HEK293 (cell line): ENCODE measurements at regions not wholly inside any gene's neighbourhood (a gene's known extent, or its start where the extent isn't known, plus 50 kb on each side); places are given as distances from the start of the nearest gene placed in this dataset.

Source experiments
- CTCF ChIA-PET: fragments of 350-600 bp; formaldehyde crosslinking; extraction: SDS; loops from one replicate; lab custom pipeline; 2021; ENCODE audit warnings: antibody characterized with exemption; lab: Yijun Ruan, JAX
- POLR2A ChIA-PET: fragments of 300-600 bp; formaldehyde crosslinking; extraction: SDS; loops from one replicate; lab custom pipeline; 2020; ENCODE audit warnings: antibody characterized with exemption, inconsistent platforms; lab: Yijun Ruan, JAX
- H3K27ac ChIP-seq: fragments of 200-500 bp; sonication (Bioruptor generic); 2 replicates; pipeline ENCODE4 v1.5.1; 2014; ENCODE audit warnings: low read depth, low read length, control low read depth, inconsistent platforms; ENCODE audit errors: extremely low read depth
- H3K36me3 ChIP-seq, 2 experiments: fragments of 200-500 bp in 1 of 2; sonication (Bioruptor generic) in 1 of 2; 1 replicate in 1 of 2; 2 replicates in 1 of 2; pipeline ENCODE4 v1.5.1; 2014 to 2017; ENCODE audit warnings: inconsistent platforms in 2 of 2, low read length in 2 of 2; ENCODE audit not compliant: control insufficient read depth in 2 of 2, insufficient read depth in 1 of 2
- H3K4me1 ChIP-seq: fragments of 200-500 bp; sonication (Bioruptor generic); 2 replicates; pipeline ENCODE4 v1.5.1; 2014; ENCODE audit warnings: mild to moderate bottlenecking, low read length, inconsistent platforms; ENCODE audit not compliant: control insufficient read depth, insufficient read depth
- H3K4me3 ChIP-seq: 2 replicates; pipeline ENCODE4 v1.5.1; 2011; ENCODE audit warnings: low read depth, mild to moderate bottlenecking, control low read depth, low read length, moderate library complexity
- H3K9me3 ChIP-seq: fragments of 200-500 bp; sonication (Bioruptor generic); 2 replicates; pipeline ENCODE4 v1.5.1; 2014; ENCODE audit warnings: low read depth, low read length, inconsistent platforms; ENCODE audit not compliant: control insufficient read depth, insufficient read depth
- BCL11B ChIP-seq: fragments of 450-650 bp; formaldehyde crosslinking; IDR thresholded peaks from 2 replicates; pipeline ENCODE4 v1.5.1; 2016; ENCODE audit warnings: low read depth, missing biosample characterization, missing genetic modification characterization
- IKZF3 ChIP-seq: fragments of 450-650 bp; IDR thresholded peaks from 2 replicates; pipeline ENCODE4 v1.5.0; 2018; ENCODE audit warnings: missing biosample characterization, mild to moderate bottlenecking, missing genetic modification characterization, moderate library complexity
- PRDM6 ChIP-seq: fragments of 450-650 bp; formaldehyde crosslinking; IDR thresholded peaks from 2 replicates; pipeline ENCODE4 v1.5.1; 2017; ENCODE audit warnings: missing biosample characterization, missing genetic modification characterization
- SP2 ChIP-seq: fragments of 450-650 bp; formaldehyde crosslinking; IDR thresholded peaks from 2 replicates; pipeline ENCODE4 v1.5.1; 2016; ENCODE audit warnings: missing biosample characterization, missing genetic modification characterization
- ZBTB10 ChIP-seq: fragments of 450-650 bp; formaldehyde crosslinking; IDR thresholded peaks from 2 replicates; pipeline ENCODE4 v1.5.1; 2016; ENCODE audit warnings: missing biosample characterization, missing genetic modification characterization
- ZBTB17 ChIP-seq: fragments of 450-650 bp; formaldehyde crosslinking; IDR thresholded peaks from 2 replicates; pipeline ENCODE4 v1.5.1; 2016; ENCODE audit warnings: missing biosample characterization, missing genetic modification characterization
- ZBTB20 ChIP-seq: fragments of 450-650 bp; formaldehyde crosslinking; IDR thresholded peaks from 2 replicates; pipeline ENCODE4 v1.5.1; 2016; ENCODE audit warnings: missing biosample characterization, missing genetic modification characterization
- ZEB2 ChIP-seq: fragments of 450-650 bp; formaldehyde crosslinking; IDR thresholded peaks from 2 replicates; pipeline ENCODE4 v1.5.1; 2016; ENCODE audit warnings: missing biosample characterization, missing genetic modification characterization
- ZFHX2 ChIP-seq: fragments of 450-650 bp; formaldehyde crosslinking; conservative IDR thresholded peaks from 2 replicates; pipeline ENCODE4 v1.5.1; 2016; ENCODE audit warnings: missing biosample characterization, missing genetic modification characterization
- ZNF132 ChIP-seq: fragments of 450-650 bp; formaldehyde crosslinking; IDR thresholded peaks from 2 replicates; pipeline ENCODE4 v1.5.1; 2017; ENCODE audit warnings: missing biosample characterization, missing genetic modification characterization, borderline replicate concordance
- ZNF146 ChIP-seq: fragments of 450-650 bp; formaldehyde crosslinking; IDR thresholded peaks from 2 replicates; pipeline ENCODE4 v1.5.1; 2016; ENCODE audit warnings: missing biosample characterization, missing genetic modification characterization
- ZNF16 ChIP-seq: fragments of 450-650 bp; formaldehyde crosslinking; IDR thresholded peaks from 2 replicates; pipeline ENCODE4 v1.5.1; 2016; ENCODE audit warnings: low read depth, missing biosample characterization, missing genetic modification characterization
- ZNF23 ChIP-seq: fragments of 450-650 bp; formaldehyde crosslinking; IDR thresholded peaks from 2 replicates; pipeline ENCODE4 v1.5.1; 2016; ENCODE audit warnings: missing biosample characterization, missing genetic modification characterization, borderline replicate concordance
- ZNF416 ChIP-seq: fragments of 450-650 bp; formaldehyde crosslinking; IDR thresholded peaks from 2 replicates; pipeline ENCODE4 v1.5.1; 2016; ENCODE audit warnings: missing biosample characterization, missing genetic modification characterization
- ZNF549 ChIP-seq: fragments of 450-650 bp; IDR thresholded peaks from 2 replicates; pipeline ENCODE4 v1.5.1; 2018; ENCODE audit warnings: missing biosample characterization, missing genetic modification characterization, mild to moderate bottlenecking, inconsistent platforms, moderate library complexity
- ZNF623 ChIP-seq: fragments of 450-650 bp; formaldehyde crosslinking; IDR thresholded peaks from 2 replicates; pipeline ENCODE4 v1.5.1; 2016; ENCODE audit warnings: missing biosample characterization, missing genetic modification characterization
- ZNF629 ChIP-seq: fragments of 450-650 bp; formaldehyde crosslinking; IDR thresholded peaks from 2 replicates; pipeline ENCODE4 v1.5.1; 2017; ENCODE audit warnings: missing biosample characterization, missing genetic modification characterization
- ZNF692 ChIP-seq: fragments of 450-650 bp; formaldehyde crosslinking; IDR thresholded peaks from 2 replicates; pipeline ENCODE4 v1.5.1; 2016; ENCODE audit warnings: missing biosample characterization, missing genetic modification characterization
- ZNF768 ChIP-seq: fragments of 450-650 bp; formaldehyde crosslinking; IDR thresholded peaks from 2 replicates; pipeline ENCODE4 v1.5.1; 2018; ENCODE audit warnings: missing biosample characterization, mild to moderate bottlenecking, missing genetic modification characterization

GRCh38 chr18:73690222-73690621, 457.4 kb downstream of the FBXO15 start (continued):
- TF ChIP-seq ZNF23 = no peak
- TF ChIP-seq, all 188 proteins: peak for 0

GRCh38 chr18:73688851-73689711, 458.6 kb downstream of the FBXO15 start:
- CTCF ChIA-PET = no interaction called here
- Histone ChIP-seq H3K27ac (no peak overlapping the region), H3K36me3 (no peaks in the 10 kb centered on the region), H3K9me3 (no peaks in the 10 kb centered on the region), H3K4me1 (no peaks in the 10 kb centered on the region), H3K4me3 (no peak overlapping the region)
- TF ChIP-seq ZNF146 (tag by site-specific recombination) (no peak), ZNF132 (no peak), BCL11B (tag by site-specific recombination) (no peak), PRDM6 (tag by site-specific recombination) (no peak)
- POLR2A ChIA-PET = no interaction called here

- H3K36me3 ChIP-seq = no peaks in the 10 kb centered on the region
- TF ChIP-seq ZFHX2 = no peak
- TF ChIP-seq SP2 (tag by site-specific recombination) = no peak
- no peak for TF ChIP-seq ZBTB20 (tag by site-specific recombination)
- no peak for TF ChIP-seq ZEB2 (tag by site-specific recombination)
- TF ChIP-seq ZBTB17 = no peak
- TF ChIP-seq, all 188 proteins: peak for 0
- Histone ChIP-seq H3K27ac (no peak overlapping the region), H3K4me3 (no peak overlapping the region), H3K9me3 (no peaks in the 10 kb centered on the region), H3K4me1 (no peaks in the 10 kb centered on the region)
- ChIA-PET CTCF (no interaction called here), POLR2A (no interaction called here)
Measured at GRCh38 chr18:73688161-73688560, 459.5 kb downstream of the FBXO15 start.

GRCh38 chr18:73684647-73685046, 463.0 kb downstream of the FBXO15 start:
- Histone ChIP-seq H3K4me3 (no peak overlapping the region), H3K27ac (no peak overlapping the region)
- no peak for TF ChIP-seq ZNF16 (tag by site-specific recombination)
- no peak for TF ChIP-seq PRDM6 (tag by site-specific recombination)
- no peak for TF ChIP-seq ZNF629 (tag by site-specific recombination)
- no peak for TF ChIP-seq IKZF3
- no peak for TF ChIP-seq ZNF623 (tag by site-specific recombination)
- TF ChIP-seq ZNF549 (tag by site-specific recombination) = no peak
- no peak for TF ChIP-seq ZNF692 (tag by site-specific recombination)
- TF ChIP-seq ZBTB10 = no peak
- TF ChIP-seq ZNF768 (tag by site-specific recombination) = no peak
- TF ChIP-seq ZNF416 (tag by site-specific recombination) = no peak
- TF ChIP-seq, all 188 proteins: peak for 0
- H3K36me3 ChIP-seq = no peaks in the 10 kb centered on the region
- H3K9me3 ChIP-seq = no peaks in the 10 kb centered on the region
- CTCF ChIA-PET = interaction anchor here (0.5 to 1.1 kb wide), 3 partner anchors 8 to 395 kb away, joined by 3 read pairs; no protein-coding TSS in a partner anchor
- no peaks in the 10 kb centered on the region for H3K4me1 ChIP-seq
- POLR2A ChIA-PET = no interaction called here
